Body of pancreas (tissue), 4 donors: ENCODE measurements at regions not wholly inside any gene's neighbourhood (a gene's known extent, or its start where the extent isn't known, plus 50 kb on each side); places are given as distances from the start of the nearest gene placed in this dataset.

Source experiments
- CTCF ChIP-seq, 7 experiments: fragments of 450-650 bp in 4 of 7; fragments of 200-600 bp in 3 of 7; sonication (generic) in 3 of 7; IDR thresholded peaks; one replicate each; pipeline ENCODE4 v1.5.1; 2016 to 2019; ENCODE audit warnings: antibody characterized with exemption in 7 of 7
- POLR2A ChIP-seq, 3 donors: fragments of 450-650 bp; IDR thresholded peaks; one replicate each; pipeline ENCODE4 v1.6.1; 2016; ENCODE audit warnings: antibody characterized with exemption in 3 of 3, mild to moderate bottlenecking in 2 of 3

- no peak for TF ChIP-seq CTCF (IDR thresholded peaks at IDR 0.05)
- TF ChIP-seq POLR2A (IDR thresholded peaks at IDR 0.05): no peak
Measured at GRCh38 chr5:107213025-107213424, 457.7 kb downstream of the EFNA5 start.
